SK-N-SH (cell line): ENCODE measurements at regions not wholly inside any gene's neighbourhood (a gene's known extent, or its start where the extent isn't known, plus 50 kb on each side); places are given as distances from the start of the nearest gene placed in this dataset.

Source experiments
- CTCF ChIP-seq: fragments of 200-600 bp; sonication (generic); IDR thresholded peaks from 2 replicates; pipeline ENCODE4 v1.6.1; 2017; ENCODE audit warnings: antibody characterized with exemption, mild to moderate bottlenecking, moderate library complexity
- NRF1 ChIP-seq: IDR thresholded peaks from 2 replicates; pipeline ENCODE4 v1.6.1; 2012; ENCODE audit warnings: low read depth, mild to moderate bottlenecking, low read length
- RXRA ChIP-seq: IDR thresholded peaks from 2 replicates; pipeline ENCODE4 v1.4.0; 2012; ENCODE audit warnings: low read depth, mild to moderate bottlenecking, borderline replicate concordance
- USF2 ChIP-seq: fragments of 150-350 bp; IDR thresholded peaks from 2 replicates; pipeline ENCODE4 v1.6.1; 2017; ENCODE audit warnings: antibody characterized with exemption, low read length, low read depth, borderline replicate concordance
- TF ChIP-seq, protein P1 (sequence below): IDR thresholded peaks from 2 replicates; pipeline ENCODE4 v1.6.1; 2012; ENCODE audit warnings: mild to moderate bottlenecking, low read depth, low read length, moderate library complexity

DNA sequence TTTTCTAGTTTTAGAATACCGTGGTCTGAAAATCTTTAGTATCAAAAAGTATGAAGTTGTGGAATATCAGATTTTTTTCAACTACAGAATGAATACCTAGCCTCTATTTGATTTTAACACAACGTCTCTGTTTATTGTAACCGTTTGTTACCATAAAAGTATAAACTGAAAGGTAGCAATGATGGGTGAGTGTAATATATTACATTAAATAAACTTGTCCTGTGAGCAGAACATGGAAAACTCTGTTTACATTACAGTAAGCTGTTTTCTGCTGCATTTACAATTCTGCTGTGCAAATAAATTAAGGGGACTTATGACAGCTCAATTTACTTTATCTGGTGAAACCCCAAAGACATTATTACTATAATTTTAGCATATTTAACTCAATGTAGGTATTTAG, 62.5 kb downstream of the CHRM3 start:
- TF ChIP-seq RXRA (no peak), NRF1 (no peak), CTCF (no peak), USF2 (no peak)
- TF ChIP-seq, protein P1, sequence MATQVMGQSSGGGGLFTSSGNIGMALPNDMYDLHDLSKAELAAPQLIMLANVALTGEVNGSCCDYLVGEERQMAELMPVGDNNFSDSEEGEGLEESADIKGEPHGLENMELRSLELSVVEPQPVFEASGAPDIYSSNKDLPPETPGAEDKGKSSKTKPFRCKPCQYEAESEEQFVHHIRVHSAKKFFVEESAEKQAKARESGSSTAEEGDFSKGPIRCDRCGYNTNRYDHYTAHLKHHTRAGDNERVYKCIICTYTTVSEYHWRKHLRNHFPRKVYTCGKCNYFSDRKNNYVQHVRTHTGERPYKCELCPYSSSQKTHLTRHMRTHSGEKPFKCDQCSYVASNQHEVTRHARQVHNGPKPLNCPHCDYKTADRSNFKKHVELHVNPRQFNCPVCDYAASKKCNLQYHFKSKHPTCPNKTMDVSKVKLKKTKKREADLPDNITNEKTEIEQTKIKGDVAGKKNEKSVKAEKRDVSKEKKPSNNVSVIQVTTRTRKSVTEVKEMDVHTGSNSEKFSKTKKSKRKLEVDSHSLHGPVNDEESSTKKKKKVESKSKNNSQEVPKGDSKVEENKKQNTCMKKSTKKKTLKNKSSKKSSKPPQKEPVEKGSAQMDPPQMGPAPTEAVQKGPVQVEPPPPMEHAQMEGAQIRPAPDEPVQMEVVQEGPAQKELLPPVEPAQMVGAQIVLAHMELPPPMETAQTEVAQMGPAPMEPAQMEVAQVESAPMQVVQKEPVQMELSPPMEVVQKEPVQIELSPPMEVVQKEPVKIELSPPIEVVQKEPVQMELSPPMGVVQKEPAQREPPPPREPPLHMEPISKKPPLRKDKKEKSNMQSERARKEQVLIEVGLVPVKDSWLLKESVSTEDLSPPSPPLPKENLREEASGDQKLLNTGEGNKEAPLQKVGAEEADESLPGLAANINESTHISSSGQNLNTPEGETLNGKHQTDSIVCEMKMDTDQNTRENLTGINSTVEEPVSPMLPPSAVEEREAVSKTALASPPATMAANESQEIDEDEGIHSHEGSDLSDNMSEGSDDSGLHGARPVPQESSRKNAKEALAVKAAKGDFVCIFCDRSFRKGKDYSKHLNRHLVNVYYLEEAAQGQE: no peak
